BE2C (cell line): ENCODE measurements at regions not wholly inside any gene's neighbourhood (a gene's known extent, or its start where the extent isn't known, plus 50 kb on each side); places are given as distances from the start of the nearest gene placed in this dataset.

ENCODE experiments used
- DNase-seq: peaks from one replicate; pipeline ENCODE4 v3.0.0-alpha.2; 2020
- H3K27me3 ChIP-seq: fragments of 250-450 bp; sonication (Bioruptor Pico); 2 replicates; pipeline ENCODE4 v1.5.1; 2020; ENCODE audit warnings: mild to moderate bottlenecking
- H3K36me3 ChIP-seq: fragments of 250-450 bp; sonication (Bioruptor Pico); 2 replicates; pipeline ENCODE4 v1.5.1; 2020; ENCODE audit warnings: mild to moderate bottlenecking
- H3K4me1 ChIP-seq: fragments of 250-450 bp; sonication (Bioruptor Pico); 2 replicates; pipeline ENCODE4 v1.5.1; 2020
- H3K4me3 ChIP-seq: 2 replicates; pipeline ENCODE4 v1.5.1; 2011; ENCODE audit warnings: low read depth, low read length
- H3K9me3 ChIP-seq: fragments of 250-450 bp; sonication (Bioruptor Pico); 2 replicates; pipeline ENCODE4 v1.5.1; 2020
- CTCF ChIP-seq: IDR thresholded peaks from 2 replicates; pipeline ENCODE4 v1.5.1; 2012; ENCODE audit warnings: mild to moderate bottlenecking, low read depth, low read length

DNA sequence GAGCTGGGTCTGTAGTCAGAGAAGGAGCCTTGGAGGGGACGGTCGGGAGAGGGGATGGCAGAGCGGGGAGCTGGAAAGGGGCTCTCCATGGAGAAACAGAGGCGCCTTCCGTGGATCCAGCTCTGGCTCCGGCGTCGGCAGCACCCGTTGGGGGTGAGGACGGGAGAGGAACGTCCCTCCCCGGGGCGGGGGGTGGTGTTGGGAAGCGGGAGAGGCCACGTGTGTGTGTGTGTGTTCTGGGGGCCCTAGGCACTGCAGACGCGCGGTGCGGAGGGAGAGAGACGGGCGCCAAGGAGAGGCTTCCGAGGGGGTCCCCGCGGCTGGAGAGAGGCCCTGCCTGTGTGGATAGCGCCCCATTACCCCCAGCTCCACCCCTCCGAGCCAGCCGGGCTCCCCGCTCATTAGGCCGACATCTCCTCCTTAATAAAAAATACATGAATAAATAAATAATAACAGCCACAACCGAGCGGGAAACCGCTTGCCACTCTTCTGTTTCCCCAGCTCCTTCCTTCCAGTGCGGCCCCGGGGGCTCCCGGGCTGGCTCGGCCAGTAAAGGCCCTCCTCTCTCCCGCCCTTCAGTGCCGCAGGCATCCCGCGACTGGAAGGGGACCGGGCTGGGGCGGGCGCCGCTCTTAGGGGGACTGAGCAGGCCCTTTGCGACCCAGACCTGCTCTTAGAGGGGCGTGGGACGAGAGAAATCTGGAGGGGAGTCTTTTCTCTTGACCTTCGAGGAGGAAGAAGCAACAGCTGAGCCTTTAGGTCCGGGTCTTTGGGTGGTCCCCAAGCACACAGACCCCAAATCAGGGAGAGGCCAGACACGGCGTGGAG lies 71.3 kb upstream of the ARAP3 start:
- Histone ChIP-seq H3K27me3 (no peaks in the 10 kb centered on the region), H3K36me3 (no peaks in the 10 kb centered on the region), H3K4me3 (no peak overlapping the region), H3K9me3 (no peaks in the 10 kb centered on the region), H3K4me1 (peaks cover 14% of the 10 kb centered on the region)
- DNase-seq, result no peak
- TF ChIP-seq CTCF, result no peak

- Histone ChIP-seq H3K36me3 (no peaks in the 10 kb centered on the region), H3K27me3 (no peaks in the 10 kb centered on the region), H3K4me3 (peak overlapping the region; percentile 29), H3K4me1 (peaks cover 50% of the 10 kb centered on the region), H3K9me3 (no peaks in the 10 kb centered on the region)
- DNase-seq, result peak; percentile 98
- TF ChIP-seq CTCF, result no peak
Observed at GRCh38 chr5:141747152-141748141, 65.4 kb upstream of the ARAP3 start.

DNA sequence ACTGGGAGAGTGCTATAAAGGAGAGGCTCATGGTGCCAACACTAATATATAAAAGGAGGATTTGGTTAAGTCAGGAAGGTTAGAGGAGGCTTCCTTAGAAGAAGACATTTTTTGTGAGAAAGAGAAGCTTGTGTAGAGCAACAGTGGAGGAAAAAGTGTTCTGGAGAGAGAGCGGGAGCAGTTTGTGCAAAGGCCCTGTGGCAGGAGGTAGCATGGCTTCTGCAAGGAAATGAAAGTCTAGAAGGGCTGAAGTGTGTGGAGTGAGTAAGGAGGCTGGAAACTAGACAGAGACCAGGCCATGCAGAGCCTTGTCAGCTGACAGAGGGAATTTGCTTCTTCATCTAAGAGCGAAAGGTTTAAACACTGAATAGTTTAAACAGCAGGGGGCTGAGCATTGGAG lies 64.4 kb upstream of the ARAP3 start:
- Histone ChIP-seq H3K9me3 (no peaks in the 10 kb centered on the region), H3K36me3 (no peaks in the 10 kb centered on the region), H3K27me3 (no peaks in the 10 kb centered on the region), H3K4me3 (no peak overlapping the region), H3K4me1 (peaks cover 57% of the 10 kb centered on the region)
- no peak for DNase-seq
- TF ChIP-seq CTCF, result no peak

- H3K27me3 ChIP-seq, result no peaks in the 10 kb centered on the region
- TF ChIP-seq CTCF, result no peak
- peaks cover 61% of the 10 kb centered on the region for H3K4me1 ChIP-seq
- H3K9me3 ChIP-seq, result no peaks in the 10 kb centered on the region
- no peak overlapping the region for H3K4me3 ChIP-seq
- H3K36me3 ChIP-seq, result no peaks in the 10 kb centered on the region
- DNase-seq, result no peak
Observed at GRCh38 chr5:141745390-141745789, 63.4 kb upstream of the ARAP3 start.

- Histone ChIP-seq H3K4me3 (no peak overlapping the region), H3K36me3 (no peaks in the 10 kb centered on the region), H3K9me3 (no peaks in the 10 kb centered on the region), H3K4me1 (peaks cover 61% of the 10 kb centered on the region), H3K27me3 (no peaks in the 10 kb centered on the region)
- peak; percentile 74 for DNase-seq
- TF ChIP-seq CTCF, result no peak
Observed at GRCh38 chr5:141743866-141744272, 61.8 kb upstream of the ARAP3 start.
